ENCODE measurements at regions not wholly inside any gene's neighbourhood (a gene's known extent, or its start where the extent isn't known, plus 50 kb on each side); places are given as distances from the start of the nearest gene placed in this dataset.

DNA sequence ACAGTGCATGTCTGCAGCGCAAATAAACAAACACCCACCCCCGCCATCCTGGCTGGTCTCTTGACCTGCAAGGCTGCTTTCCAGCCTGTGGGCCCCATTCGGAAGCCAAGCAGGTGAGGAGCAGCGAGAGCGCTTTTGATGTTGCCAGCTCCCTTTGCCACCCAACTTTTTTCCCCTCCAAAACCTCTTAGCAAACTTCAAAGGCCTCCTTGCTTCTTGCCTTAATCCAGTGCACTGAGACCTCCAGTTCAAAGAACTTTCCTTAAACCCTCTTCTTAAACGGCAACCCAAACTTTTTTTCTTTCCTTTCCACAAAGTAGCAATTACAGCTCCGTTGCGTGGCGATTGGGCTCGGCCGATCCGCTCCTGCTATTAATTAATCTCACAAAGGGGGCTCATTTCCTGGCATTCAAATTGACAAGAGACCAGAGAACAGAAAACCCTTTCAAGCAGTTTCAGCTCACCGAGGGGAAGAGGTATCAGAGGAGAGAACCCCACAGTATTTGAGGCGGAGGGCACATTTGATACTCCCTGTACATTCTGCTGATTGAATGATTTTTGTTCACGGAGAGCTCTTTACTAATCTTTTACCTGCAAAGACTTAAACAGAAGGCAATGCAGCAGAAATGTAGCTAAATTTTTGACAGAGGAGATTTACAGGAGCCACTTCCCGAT is 531.4 kb downstream of the TMEM182 start:
- no peak overlapping the region for H3K4me3 ChIP-seq (ENCODE audit: control insufficient read depth, low read depth, low read length)
- TF ChIP-seq CTCF (conservative IDR thresholded peaks at IDR 0.05; ENCODE audit: control insufficient read depth, insufficient read depth, low read depth, low read length), result no peak
- no peak for DNase-seq (ENCODE audit: low read depth)

DNA sequence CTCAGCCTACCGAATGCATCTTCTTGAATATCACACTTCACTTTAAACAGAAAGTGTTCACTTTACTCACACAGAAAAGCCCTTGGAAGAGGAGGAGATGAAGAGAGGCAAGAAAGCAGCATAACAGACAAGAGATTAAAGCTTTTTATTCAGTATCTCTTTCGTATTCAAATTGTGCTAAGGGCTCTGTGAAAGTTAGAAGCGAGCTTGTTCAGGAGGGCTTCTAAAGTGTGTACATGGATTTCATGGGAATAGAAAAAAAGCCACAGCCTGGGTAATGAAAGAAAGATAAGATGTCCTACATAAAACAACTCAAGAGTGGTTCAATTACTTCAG is 531.9 kb downstream of the TMEM182 start:
- DNase-seq (ENCODE audit: low read depth), result no peak
- no peak overlapping the region for H3K4me3 ChIP-seq (ENCODE audit: control insufficient read depth, low read depth, low read length)
- no peak for TF ChIP-seq CTCF (conservative IDR thresholded peaks at IDR 0.05; ENCODE audit: control insufficient read depth, insufficient read depth, low read depth, low read length)

- TF ChIP-seq CTCF (conservative IDR thresholded peaks at IDR 0.05; ENCODE audit: control insufficient read depth, insufficient read depth, low read depth, low read length), result no peak
- DNase-seq (ENCODE audit: low read depth), result no peak
- H3K4me3 ChIP-seq (ENCODE audit: control insufficient read depth, low read depth, low read length), result no peak overlapping the region
These were observed 532.6 kb downstream of the TMEM182 start for GRCh38 chr2:103294420-103294819.

DNA sequence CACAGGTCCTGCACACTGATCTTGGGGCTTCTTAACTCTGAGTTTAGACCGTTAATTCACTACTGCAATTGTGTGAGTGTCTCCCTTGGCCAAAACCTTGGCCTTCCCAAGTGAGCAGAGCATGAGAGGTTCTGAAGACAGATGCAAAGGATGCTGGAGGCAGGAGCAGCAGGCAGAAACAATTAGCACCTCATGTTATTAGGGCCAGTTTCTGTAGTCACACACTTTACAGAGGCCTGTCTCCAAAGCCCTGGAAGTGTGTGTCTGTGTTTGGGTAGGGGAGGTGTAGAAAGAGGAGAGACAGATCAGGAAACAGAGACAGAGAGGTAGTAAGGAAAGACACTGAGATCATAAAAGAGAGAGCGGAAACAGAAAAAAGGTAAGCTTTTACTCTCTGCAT is 533.8 kb downstream of the TMEM182 start:
- no peak for DNase-seq (ENCODE audit: low read depth)
- no peak for TF ChIP-seq CTCF (conservative IDR thresholded peaks at IDR 0.05; ENCODE audit: control insufficient read depth, insufficient read depth, low read depth, low read length)

GRCh38 chr2:103324671-103325070 is 562.8 kb downstream of the TMEM182 start:
- no peak overlapping the region for H3K4me3 ChIP-seq (ENCODE audit: control insufficient read depth, low read depth, low read length)
- DNase-seq (ENCODE audit: low read depth), result no peak
- no peak for TF ChIP-seq CTCF (conservative IDR thresholded peaks at IDR 0.05; ENCODE audit: control insufficient read depth, insufficient read depth, low read depth, low read length)

More for the DNA sequence above, 533.8 kb downstream of the TMEM182 start:
- H3K4me3 ChIP-seq (ENCODE audit: control insufficient read depth, low read depth, low read length), result no peak overlapping the region

GRCh38 chr2:103327386-103327785 is 565.6 kb downstream of the TMEM182 start:
- no peak for TF ChIP-seq CTCF (conservative IDR thresholded peaks at IDR 0.05; ENCODE audit: control insufficient read depth, insufficient read depth, low read depth, low read length)
- no peak overlapping the region for H3K4me3 ChIP-seq (ENCODE audit: control insufficient read depth, low read depth, low read length)
- no peak for DNase-seq (ENCODE audit: low read depth)

- DNase-seq (ENCODE audit: low read depth), result no peak
- TF ChIP-seq CTCF (conservative IDR thresholded peaks at IDR 0.05; ENCODE audit: control insufficient read depth, insufficient read depth, low read depth, low read length), result no peak
These were observed 566.1 kb downstream of the TMEM182 start for GRCh38 chr2:103327966-103328365.

More at GRCh38 chr2:103327966-103328365, 566.1 kb downstream of the TMEM182 start:
- H3K4me3 ChIP-seq (ENCODE audit: control insufficient read depth, low read depth, low read length), result no peak overlapping the region
